ENCODE measurements at regions not wholly inside any gene's neighbourhood (a gene's known extent, or its start where the extent isn't known, plus 50 kb on each side); places are given as distances from the start of the nearest gene placed in this dataset.

- TF ChIP-seq CTCF (IDR thresholded peaks at IDR 0.05; ENCODE audit: low read length) (no peak), EZH2 (IDR thresholded peaks at IDR 0.05; ENCODE audit: borderline replicate concordance, low read length) (no peak)
These were observed 571.1 kb downstream of the LMO4 start for GRCh38 chr1:87899746-87900145.

All from OCI-LY1 (cell line).